Hepatic stellate cell (primary cell): ENCODE measurements at regions not wholly inside any gene's neighbourhood (a gene's known extent, or its start where the extent isn't known, plus 50 kb on each side); places are given as distances from the start of the nearest gene placed in this dataset.

ENCODE experiments used
- DNase-seq: peaks from one replicate; pipeline ENCODE4 v3.0.0; 2011; ENCODE audit warnings: low spot score

GRCh38 chr7:36100634-36101033 lies 52.4 kb upstream of the EEPD1 start:
- no peak for DNase-seq
